Vagina (tissue), 2 donors: ENCODE measurements at regions not wholly inside any gene's neighbourhood (a gene's known extent, or its start where the extent isn't known, plus 50 kb on each side); places are given as distances from the start of the nearest gene placed in this dataset.

ENCODE experiments used
- DNase-seq, 2 donors: peaks; one replicate each; pipeline ENCODE4 v3.0.0-alpha.2; 2017; ENCODE audit errors: extremely low spot score in 2 of 2
- H3K27ac ChIP-seq: fragments of 200-600 bp; sonication (generic); one replicate; pipeline ENCODE4 v1.5.1; 2019
- H3K27me3 ChIP-seq: fragments of 200-600 bp; sonication (generic); one replicate; pipeline ENCODE4 v1.5.1; 2019
- H3K36me3 ChIP-seq, 2 donors: fragments of 200-600 bp; sonication (generic); one replicate each; pipeline ENCODE4 v1.5.1; 2017 to 2019
- H3K4me1 ChIP-seq: fragments of 200-600 bp; sonication (generic); one replicate; pipeline ENCODE4 v1.5.1; 2019
- H3K4me3 ChIP-seq, 2 donors: fragments of 200-600 bp; sonication (generic); 1 replicate in 1 of 2; 2 replicates in 1 of 2; pipeline ENCODE4 v1.5.1; 2016 to 2019
- H3K9me3 ChIP-seq: fragments of 200-600 bp; sonication (generic); one replicate; pipeline ENCODE4 v1.5.1; 2019
- CTCF ChIP-seq, 3 experiments: fragments of 450-650 bp in 2 of 3; fragments of 200-600 bp in 1 of 3; sonication (generic) in 1 of 3; IDR thresholded peaks; one replicate each; pipeline ENCODE4 v1.5.1; 2017 to 2019; ENCODE audit warnings: antibody characterized with exemption in 3 of 3, mild to moderate bottlenecking in 2 of 3, moderate library complexity in 2 of 3
- POLR2A ChIP-seq, 2 donors: fragments of 450-650 bp; IDR thresholded peaks; one replicate each; pipeline ENCODE4 v1.6.1; 2017; ENCODE audit warnings: antibody characterized with exemption in 2 of 2, mild to moderate bottlenecking in 2 of 2, moderate library complexity in 2 of 2
- POLR2AphosphoS5 ChIP-seq, 2 donors: sonication (generic); formaldehyde crosslinking; IDR thresholded peaks; one replicate each; pipeline ENCODE4 v1.9.0; 2017; ENCODE audit warnings: antibody characterized with exemption in 2 of 2, mild to moderate bottlenecking in 2 of 2, low read depth in 1 of 2; ENCODE audit not compliant: insufficient read depth in 1 of 2
- intact Hi-C: fragments of 100-400 bp; cut with DNase I; formaldehyde crosslinking; loops from one replicate; pipeline ENCODE4 v1.15.1; 2023

GRCh38 chr5:5882706-5883105 is 460.2 kb downstream of the ICE1 start:
- Histone ChIP-seq H3K4me3 (no peak overlapping the region), H3K4me1 (no peaks in the 10 kb centered on the region), H3K27ac (no peak overlapping the region), H3K9me3 (no peaks in the 10 kb centered on the region), H3K36me3 (no peaks in the 10 kb centered on the region), H3K27me3 (no peaks in the 10 kb centered on the region)
- intact Hi-C loops = no loop called here
- TF ChIP-seq CTCF (IDR thresholded peaks at IDR 0.05) (no peak), POLR2A (IDR thresholded peaks at IDR 0.05) (no peak), POLR2AphosphoS5 (IDR thresholded peaks at IDR 0.05; ENCODE audit: insufficient read depth in 1 of 2, low read depth in 1 of 2) (no peak)
- DNase-seq = no peak

GRCh38 chr5:5881294-5881693 is 458.8 kb downstream of the ICE1 start:
- no peak for DNase-seq
- TF ChIP-seq POLR2AphosphoS5 (IDR thresholded peaks at IDR 0.05; ENCODE audit: insufficient read depth in 1 of 2, low read depth in 1 of 2) (no peak), CTCF (IDR thresholded peaks at IDR 0.05) (no peak), POLR2A (IDR thresholded peaks at IDR 0.05) (no peak)
- no peak overlapping the region for H3K4me3 ChIP-seq
- H3K27ac ChIP-seq = no peak overlapping the region
- H3K27me3 ChIP-seq = no peaks in the 10 kb centered on the region
- H3K36me3 ChIP-seq = no peaks in the 10 kb centered on the region
- H3K4me1 ChIP-seq = no peaks in the 10 kb centered on the region
- intact Hi-C loops = no loop called here
- H3K9me3 ChIP-seq = no peaks in the 10 kb centered on the region

- DNase-seq = no peak
- no peak for TF ChIP-seq POLR2AphosphoS5 (IDR thresholded peaks at IDR 0.05; ENCODE audit: insufficient read depth in 1 of 2, low read depth in 1 of 2)
- TF ChIP-seq POLR2A (IDR thresholded peaks at IDR 0.05) = no peak
- no peak for TF ChIP-seq CTCF (IDR thresholded peaks at IDR 0.05)
- Histone ChIP-seq H3K27ac (no peak overlapping the region), H3K27me3 (no peaks in the 10 kb centered on the region), H3K4me3 (no peak overlapping the region), H3K9me3 (no peaks in the 10 kb centered on the region), H3K4me1 (no peaks in the 10 kb centered on the region), H3K36me3 (no peaks in the 10 kb centered on the region)
- intact Hi-C loops = no loop called here
These were observed 457.7 kb downstream of the ICE1 start for GRCh38 chr5:5880077-5880763.

GRCh38 chr5:5857396-5857795 is 434.9 kb downstream of the ICE1 start:
- DNase-seq = no peak
- no peak for TF ChIP-seq CTCF (IDR thresholded peaks at IDR 0.05)
- no peak for TF ChIP-seq POLR2AphosphoS5 (IDR thresholded peaks at IDR 0.05; ENCODE audit: insufficient read depth in 1 of 2, low read depth in 1 of 2)
- TF ChIP-seq POLR2A (IDR thresholded peaks at IDR 0.05) = no peak
- Histone ChIP-seq H3K4me3 (no peak overlapping the region), H3K36me3 (no peaks in the 10 kb centered on the region), H3K27ac (no peak overlapping the region), H3K4me1 (no peaks in the 10 kb centered on the region), H3K9me3 (no peaks in the 10 kb centered on the region), H3K27me3 (no peaks in the 10 kb centered on the region)
- intact Hi-C loops = no loop called here

- TF ChIP-seq CTCF (IDR thresholded peaks at IDR 0.05) (no peak), POLR2AphosphoS5 (IDR thresholded peaks at IDR 0.05; ENCODE audit: insufficient read depth in 1 of 2, low read depth in 1 of 2) (no peak), POLR2A (IDR thresholded peaks at IDR 0.05) (no peak)
- Histone ChIP-seq H3K27ac (no peak overlapping the region), H3K4me1 (no peaks in the 10 kb centered on the region), H3K4me3 (no peak overlapping the region), H3K27me3 (no peaks in the 10 kb centered on the region), H3K9me3 (no peaks in the 10 kb centered on the region), H3K36me3 (no peaks in the 10 kb centered on the region)
- intact Hi-C loops = no loop called here
- no peak for DNase-seq
These were observed 431.6 kb downstream of the ICE1 start for GRCh38 chr5:5854087-5854486.
